Upper lobe of right lung (tissue), 1 donor: ENCODE measurements at regions not wholly inside any gene's neighbourhood (a gene's known extent, or its start where the extent isn't known, plus 50 kb on each side); places are given as distances from the start of the nearest gene placed in this dataset.
A peak's percentile ranks its signal among the peaks of the same experiment; 100 is the strongest.

Experiments
- ATAC-seq: fragments of 200-7000 bp; cut with Tn5 transposase; one replicate; pipeline ENCODE4 v1.9.1; 2020; ENCODE audit warnings: mild to moderate bottlenecking, moderate library complexity
- DNase-seq: peaks from one replicate; pipeline ENCODE4 v3.0.0-alpha.2; 2020
- H3K27ac ChIP-seq: fragments of 200-600 bp; one replicate; pipeline ENCODE4 v1.8.0; 2022
- H3K27me3 ChIP-seq: fragments of 200-600 bp; one replicate; pipeline ENCODE4 v1.8.0; 2022; ENCODE audit warnings: mild to moderate bottlenecking
- H3K36me3 ChIP-seq: fragments of 200-600 bp; one replicate; pipeline ENCODE4 v1.8.0; 2022
- H3K4me1 ChIP-seq: fragments of 200-600 bp; one replicate; pipeline ENCODE4 v1.8.0; 2022
- H3K4me3 ChIP-seq: fragments of 200-600 bp; one replicate; pipeline ENCODE4 v1.8.0; 2022; ENCODE audit warnings: mild to moderate bottlenecking
- H3K9me3 ChIP-seq: fragments of 200-600 bp; one replicate; pipeline ENCODE4 v1.8.0; 2022
- intact Hi-C: fragments of 100-400 bp; cut with DNase I; formaldehyde crosslinking; loops from one replicate; pipeline ENCODE4 v1.11.0; 2022
- TF ChIP-seq, protein P1 (sequence below): fragments of 200-600 bp; IDR thresholded peaks from one replicate; pipeline ENCODE4 v1.8.0; 2022; ENCODE audit warnings: antibody characterized with exemption
- donor health status: DM: no; HTN: yes; CAD: no; lungs with severe emphysema.

DNA sequence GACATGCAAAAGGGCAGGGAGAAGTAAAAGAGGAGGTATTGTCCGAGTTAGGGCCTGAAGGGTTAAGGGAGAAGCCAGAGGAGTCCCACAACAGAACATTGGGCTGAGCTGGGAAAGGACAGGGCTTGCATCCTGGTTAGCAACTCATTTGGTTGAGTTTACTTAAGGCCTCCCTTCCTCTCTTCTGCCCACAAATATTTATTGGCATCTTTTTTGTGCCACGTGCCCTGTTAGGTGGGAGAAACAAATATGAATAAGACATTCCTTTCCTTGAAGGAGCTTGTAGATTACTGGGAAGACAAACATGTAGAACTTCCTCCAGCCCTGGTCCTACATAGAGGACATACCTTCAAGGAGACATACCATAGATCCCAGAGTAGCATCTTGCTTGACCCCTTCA lies 53.0 kb upstream of the PRELP start:
- ATAC-seq (no peak), DNase-seq (no peak)
- no peak overlapping the region for H3K4me3 ChIP-seq
- H3K27ac ChIP-seq: no peak overlapping the region
- TF ChIP-seq, protein P1, sequence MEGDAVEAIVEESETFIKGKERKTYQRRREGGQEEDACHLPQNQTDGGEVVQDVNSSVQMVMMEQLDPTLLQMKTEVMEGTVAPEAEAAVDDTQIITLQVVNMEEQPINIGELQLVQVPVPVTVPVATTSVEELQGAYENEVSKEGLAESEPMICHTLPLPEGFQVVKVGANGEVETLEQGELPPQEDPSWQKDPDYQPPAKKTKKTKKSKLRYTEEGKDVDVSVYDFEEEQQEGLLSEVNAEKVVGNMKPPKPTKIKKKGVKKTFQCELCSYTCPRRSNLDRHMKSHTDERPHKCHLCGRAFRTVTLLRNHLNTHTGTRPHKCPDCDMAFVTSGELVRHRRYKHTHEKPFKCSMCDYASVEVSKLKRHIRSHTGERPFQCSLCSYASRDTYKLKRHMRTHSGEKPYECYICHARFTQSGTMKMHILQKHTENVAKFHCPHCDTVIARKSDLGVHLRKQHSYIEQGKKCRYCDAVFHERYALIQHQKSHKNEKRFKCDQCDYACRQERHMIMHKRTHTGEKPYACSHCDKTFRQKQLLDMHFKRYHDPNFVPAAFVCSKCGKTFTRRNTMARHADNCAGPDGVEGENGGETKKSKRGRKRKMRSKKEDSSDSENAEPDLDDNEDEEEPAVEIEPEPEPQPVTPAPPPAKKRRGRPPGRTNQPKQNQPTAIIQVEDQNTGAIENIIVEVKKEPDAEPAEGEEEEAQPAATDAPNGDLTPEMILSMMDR: no peak
- H3K27me3 ChIP-seq: no peaks in the 10 kb centered on the region
- no peaks in the 10 kb centered on the region for H3K9me3 ChIP-seq
- H3K36me3 ChIP-seq: no peaks in the 10 kb centered on the region
- peaks cover 5% of the 10 kb centered on the region for H3K4me1 ChIP-seq
- intact Hi-C loops: no loop called here

DNA sequence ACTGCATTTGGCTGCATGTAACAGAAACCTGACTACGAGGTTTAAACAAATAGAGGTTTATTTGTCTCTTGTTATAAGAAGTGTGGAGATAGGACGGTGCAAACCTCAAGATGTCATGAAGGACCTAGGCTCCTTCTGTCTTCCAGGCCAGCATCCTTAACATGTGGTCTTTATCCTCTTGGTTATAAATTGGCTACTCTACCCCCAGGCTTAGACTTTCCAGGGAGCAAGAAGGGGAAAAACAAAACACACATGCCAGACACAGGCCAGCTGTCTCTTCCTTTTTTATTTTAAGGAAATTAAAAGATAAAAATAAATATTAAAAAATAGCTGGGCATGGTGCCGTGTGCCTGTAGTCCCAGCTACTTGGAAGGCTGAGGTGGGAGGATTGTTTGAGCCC lies 51.3 kb upstream of the PRELP start:
- no peak for DNase-seq
- Histone ChIP-seq H3K4me1 (peaks cover 5% of the 10 kb centered on the region), H3K27ac (no peak overlapping the region), H3K27me3 (peaks cover 3% of the 10 kb centered on the region), H3K36me3 (no peaks in the 10 kb centered on the region), H3K4me3 (no peak overlapping the region), H3K9me3 (no peaks in the 10 kb centered on the region)
- TF ChIP-seq, protein P1: no peak
- no peak for ATAC-seq
- intact Hi-C loops: no loop called here

DNA sequence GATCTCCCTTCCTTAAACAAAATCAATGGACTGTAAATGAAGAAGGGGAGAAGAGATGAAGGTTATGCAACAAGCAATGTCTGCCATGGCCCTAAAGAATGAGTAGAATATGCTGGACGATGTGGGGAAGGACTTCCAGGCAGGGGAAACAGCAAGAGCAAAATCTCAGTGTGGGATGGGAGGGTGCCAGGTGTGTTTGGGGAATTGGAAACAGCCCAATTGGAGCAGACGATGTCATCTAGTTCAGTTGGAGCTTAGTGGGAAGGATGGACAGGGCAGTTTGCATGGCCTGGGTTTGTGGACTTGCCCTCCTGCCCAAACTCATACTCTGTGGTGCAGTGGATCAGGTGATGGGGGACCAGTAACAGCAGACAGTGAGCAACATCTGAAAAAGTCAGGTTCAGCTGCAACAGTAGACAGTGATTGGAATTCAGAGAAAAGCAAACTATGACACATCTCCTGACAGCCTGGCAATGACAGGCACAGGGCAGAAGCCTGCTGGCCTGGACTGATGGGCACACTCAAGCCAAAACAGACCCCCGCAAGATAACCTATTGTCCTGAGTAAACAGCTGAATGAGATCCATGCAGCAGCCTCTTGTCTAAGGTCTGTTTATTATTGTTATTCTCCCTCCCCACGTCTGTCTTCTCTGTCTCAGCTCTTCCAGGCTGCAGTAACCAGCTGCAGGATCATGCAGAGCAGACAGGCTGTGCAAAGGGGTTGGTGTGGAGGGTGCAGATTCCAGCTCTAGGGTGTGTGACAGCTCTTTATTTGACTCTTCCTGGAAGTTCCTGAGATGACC lies 50.5 kb upstream of the PRELP start:
- Histone ChIP-seq H3K9me3 (no peaks in the 10 kb centered on the region), H3K27ac (peak overlapping the region; percentile 30), H3K36me3 (no peaks in the 10 kb centered on the region), H3K27me3 (peaks cover 3% of the 10 kb centered on the region), H3K4me3 (no peak overlapping the region), H3K4me1 (peaks cover 5% of the 10 kb centered on the region)
- TF ChIP-seq, protein P1: no peak
- DNase-seq (no peak), ATAC-seq (peak; percentile 24)
- intact Hi-C loops: no loop called here

DNA sequence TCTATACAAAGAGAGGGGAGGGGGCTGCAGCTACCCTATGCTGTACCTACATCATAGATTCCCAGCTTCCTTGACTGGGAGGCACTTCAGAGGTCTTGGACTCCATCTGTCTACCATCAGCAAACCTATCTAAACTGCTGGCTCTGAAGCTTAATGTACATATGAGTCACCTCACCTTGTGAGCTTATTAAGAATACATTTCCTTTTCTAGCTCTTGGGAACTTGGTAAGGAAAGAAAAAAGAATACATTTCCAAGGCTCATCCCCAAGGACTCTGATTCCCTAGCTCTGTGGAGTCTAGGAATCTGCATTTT lies 50.0 kb upstream of the PRELP start:
- DNase-seq: no peak
- Histone ChIP-seq H3K36me3 (no peaks in the 10 kb centered on the region), H3K4me3 (no peak overlapping the region), H3K27ac (no peak overlapping the region), H3K27me3 (peaks cover 3% of the 10 kb centered on the region), H3K4me1 (peaks cover 5% of the 10 kb centered on the region), H3K9me3 (no peaks in the 10 kb centered on the region)
- TF ChIP-seq, protein P1: no peak
- ATAC-seq: no peak
- intact Hi-C loops: no loop called here
